ENCODE measurements at regions not wholly inside any gene's neighbourhood (a gene's known extent, or its start where the extent isn't known, plus 50 kb on each side); places are given as distances from the start of the nearest gene placed in this dataset.
"Not testable (repeated sequence)": the region's sequence is repeated elsewhere in the genome, so short reads cannot be mapped to it uniquely, and the experiment has no call there.

DNA sequence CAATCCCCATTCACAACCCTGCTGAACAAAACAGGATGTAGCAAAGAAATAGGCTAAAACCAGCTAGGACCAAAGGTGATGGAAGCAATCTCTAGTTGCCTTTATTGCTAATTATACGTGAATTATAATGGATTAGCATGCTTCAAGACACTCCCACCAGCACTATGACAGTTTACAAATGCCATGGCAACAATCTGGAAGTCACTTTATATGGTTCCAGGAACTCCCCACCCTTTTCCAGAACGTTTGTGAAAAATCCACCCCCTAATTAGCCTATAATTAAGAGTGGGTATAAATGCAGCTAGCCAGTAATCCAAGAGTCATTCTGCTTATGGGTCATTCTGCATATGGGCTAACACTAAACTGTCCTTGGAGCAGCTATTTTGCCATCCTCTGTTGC lies 328.7 kb downstream of the FLRT2 start:
- no peaks in the 10 kb centered on the region for H3K9me3 ChIP-seq
- no peaks in the 10 kb centered on the region for H3K4me1 ChIP-seq
- H3K36me3 ChIP-seq = no peaks in the 10 kb centered on the region
- H3K27me3 ChIP-seq = no peaks in the 10 kb centered on the region
- WGBS, 2 donors = 33 to 54% methylated on average over 2 of the region's 2 CpGs
- H3K4me3 ChIP-seq = no peak overlapping the region
- intact Hi-C loops (cut with DNase I) = no loop called here
- no peak for DNase-seq
- no peak overlapping the region for H3K27ac ChIP-seq
- TF ChIP-seq CTCF (IDR thresholded peaks at IDR 0.05) = no peak
- TF ChIP-seq POLR2A (IDR thresholded peaks at IDR 0.05) = no peak

- no peak for TF ChIP-seq CTCF (IDR thresholded peaks at IDR 0.05)
- intact Hi-C loops (cut with DNase I) = no loop called here
Measured at GRCh38 chr14:85856430-85856829, 326.5 kb downstream of the FLRT2 start.

GRCh38 chr14:85853996-85854526 lies 324.1 kb downstream of the FLRT2 start:
- H3K9me3 ChIP-seq = no peaks in the 10 kb centered on the region
- no peaks in the 10 kb centered on the region for H3K36me3 ChIP-seq
- DNase-seq = no peak
- H3K27me3 ChIP-seq = no peaks in the 10 kb centered on the region
- no peak overlapping the region for H3K4me3 ChIP-seq
- intact Hi-C loops (cut with DNase I) = no loop called here
- H3K4me1 ChIP-seq = no peaks in the 10 kb centered on the region
- WGBS, 2 donors = 77 to 87% methylated on average over 2 of the region's 2 CpGs
- no peak overlapping the region for H3K27ac ChIP-seq
- TF ChIP-seq POLR2A (IDR thresholded peaks at IDR 0.05) (no peak), CTCF (IDR thresholded peaks at IDR 0.05) (no peak)

More at GRCh38 chr14:85856430-85856829, 326.5 kb downstream of the FLRT2 start:
- Histone ChIP-seq H3K9me3 (no peaks in the 10 kb centered on the region), H3K27ac (no peak overlapping the region), H3K27me3 (no peaks in the 10 kb centered on the region), H3K4me1 (no peaks in the 10 kb centered on the region), H3K36me3 (no peaks in the 10 kb centered on the region), H3K4me3 (no peak overlapping the region)
- DNase-seq = no peak
- 74 to 95% methylated on average over 1 of the region's 1 CpG for WGBS, 2 donors

DNA sequence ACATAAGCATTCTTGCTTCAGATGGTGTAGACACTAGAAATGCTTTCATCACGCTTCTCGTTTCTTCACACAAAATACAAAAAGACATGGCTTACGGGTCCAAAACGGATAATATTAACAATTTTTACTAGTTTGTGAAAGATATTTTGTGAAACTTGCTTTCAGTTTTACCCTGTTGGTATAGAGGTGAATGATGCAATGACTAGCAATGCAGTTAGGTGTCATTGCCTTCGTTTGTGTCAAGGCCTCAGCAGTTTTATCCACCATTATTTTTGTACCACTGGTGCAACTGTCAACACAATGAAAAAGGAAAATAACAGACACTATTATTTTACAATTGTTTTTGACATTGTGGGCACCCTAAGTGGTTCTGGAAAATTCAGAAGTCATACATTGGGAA lies 323.0 kb downstream of the FLRT2 start:
- H3K9me3 ChIP-seq = no peaks in the 10 kb centered on the region
- H3K36me3 ChIP-seq = no peaks in the 10 kb centered on the region
- H3K27me3 ChIP-seq = no peaks in the 10 kb centered on the region
- no peak for DNase-seq
- WGBS, 2 donors = 83 to 90% methylated on average over 5 of the region's 5 CpGs
- no peak for TF ChIP-seq CTCF (IDR thresholded peaks at IDR 0.05)
- TF ChIP-seq POLR2A (IDR thresholded peaks at IDR 0.05) = no peak
- no peaks in the 10 kb centered on the region for H3K4me1 ChIP-seq
- intact Hi-C loops (cut with DNase I) = no loop called here
- no peak overlapping the region for H3K27ac ChIP-seq
- H3K4me3 ChIP-seq = no peak overlapping the region

GRCh38 chr14:85852123-85852522 lies 322.2 kb downstream of the FLRT2 start:
- WGBS, 2 donors = 87 to 88% methylated on average over 4 of the region's 4 CpGs
- H3K36me3 ChIP-seq; H3K27ac ChIP-seq; H3K4me1 ChIP-seq; H3K9me3 ChIP-seq; H3K27me3 ChIP-seq; DNase-seq; H3K4me3 ChIP-seq; intact Hi-C loops (cut with DNase I): not testable (repeated sequence)

GRCh38 chr14:85830549-85830948 lies 300.6 kb downstream of the FLRT2 start:
- DNase-seq; H3K4me3 ChIP-seq; H3K36me3 ChIP-seq; H3K27ac ChIP-seq; H3K4me1 ChIP-seq; intact Hi-C loops (cut with DNase I); H3K27me3 ChIP-seq; H3K9me3 ChIP-seq: not testable (repeated sequence)
- 82 to 88% methylated on average over 8 of the region's 8 CpGs for WGBS, 2 donors

DNA sequence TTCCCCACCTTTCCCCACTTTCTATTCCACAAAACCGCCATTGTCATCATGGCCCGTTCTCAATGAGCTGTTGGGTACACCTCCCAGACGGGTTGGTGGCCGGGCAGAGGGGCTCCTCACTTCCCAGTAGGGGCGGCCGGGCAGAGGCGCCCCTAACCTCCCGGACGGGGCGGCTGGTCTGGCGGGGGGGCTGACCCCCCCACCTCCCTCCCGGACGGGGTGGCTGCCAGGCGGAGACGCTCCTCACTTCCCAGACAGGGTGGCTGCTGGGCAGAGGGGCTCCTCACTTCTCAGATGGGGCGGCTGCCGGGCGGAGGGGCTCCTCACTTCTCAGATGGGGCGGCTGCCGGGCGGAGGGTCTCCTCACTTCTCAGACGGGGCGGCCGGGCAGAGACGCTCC lies 299.7 kb downstream of the FLRT2 start:
- H3K27ac ChIP-seq; H3K36me3 ChIP-seq; intact Hi-C loops (cut with DNase I); H3K4me1 ChIP-seq; H3K4me3 ChIP-seq; H3K9me3 ChIP-seq; H3K27me3 ChIP-seq; DNase-seq: not testable (repeated sequence)
- 93% methylated on average over 2 of the region's 25 CpGs; no CpG with 5 or more reads in 1 of the 2 donors for WGBS, 2 donors

Measured in esophagus squamous epithelium (tissue), 5 donors.